ENCODE measurements at regions not wholly inside any gene's neighbourhood (a gene's known extent, or its start where the extent isn't known, plus 50 kb on each side); places are given as distances from the start of the nearest gene placed in this dataset.

DNA sequence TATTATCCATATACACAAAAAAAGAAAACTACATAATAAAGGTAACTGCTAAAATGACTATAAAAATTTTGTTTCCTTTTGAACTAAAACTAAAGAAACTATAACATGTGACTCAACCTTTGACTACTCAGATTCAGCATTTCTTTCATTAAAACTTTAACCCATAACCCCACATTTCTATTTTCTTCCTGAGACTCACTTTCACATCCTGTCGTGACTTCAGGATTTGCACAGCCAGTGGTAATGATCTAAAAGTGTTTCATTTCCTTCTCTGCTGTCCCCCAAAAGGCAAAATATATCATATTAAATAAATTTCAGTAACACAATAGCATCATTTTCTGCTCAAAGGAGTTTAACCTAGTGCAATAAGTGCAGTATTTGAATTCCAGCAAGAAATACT is 1022.4 kb upstream of the DIAPH2 start:
- WGBS, 2 donors = 35 to 54% methylated on average over 1 of the region's 1 CpG
- Histone ChIP-seq H3K36me3 (no peaks in the 10 kb centered on the region), H3K27me3 (no peaks in the 10 kb centered on the region), H3K9me3 (no peaks in the 10 kb centered on the region), H3K4me1 (no peaks in the 10 kb centered on the region), H3K4me3 (no peak overlapping the region), H3K27ac (no peak overlapping the region)
- no peak for DNase-seq (ENCODE audit: low spot score in 2 of 2)
- TF ChIP-seq EP300 (IDR thresholded peaks at IDR 0.05) (no peak), POLR2A (IDR thresholded peaks at IDR 0.05) (no peak)
- TF ChIP-seq, protein P1, sequence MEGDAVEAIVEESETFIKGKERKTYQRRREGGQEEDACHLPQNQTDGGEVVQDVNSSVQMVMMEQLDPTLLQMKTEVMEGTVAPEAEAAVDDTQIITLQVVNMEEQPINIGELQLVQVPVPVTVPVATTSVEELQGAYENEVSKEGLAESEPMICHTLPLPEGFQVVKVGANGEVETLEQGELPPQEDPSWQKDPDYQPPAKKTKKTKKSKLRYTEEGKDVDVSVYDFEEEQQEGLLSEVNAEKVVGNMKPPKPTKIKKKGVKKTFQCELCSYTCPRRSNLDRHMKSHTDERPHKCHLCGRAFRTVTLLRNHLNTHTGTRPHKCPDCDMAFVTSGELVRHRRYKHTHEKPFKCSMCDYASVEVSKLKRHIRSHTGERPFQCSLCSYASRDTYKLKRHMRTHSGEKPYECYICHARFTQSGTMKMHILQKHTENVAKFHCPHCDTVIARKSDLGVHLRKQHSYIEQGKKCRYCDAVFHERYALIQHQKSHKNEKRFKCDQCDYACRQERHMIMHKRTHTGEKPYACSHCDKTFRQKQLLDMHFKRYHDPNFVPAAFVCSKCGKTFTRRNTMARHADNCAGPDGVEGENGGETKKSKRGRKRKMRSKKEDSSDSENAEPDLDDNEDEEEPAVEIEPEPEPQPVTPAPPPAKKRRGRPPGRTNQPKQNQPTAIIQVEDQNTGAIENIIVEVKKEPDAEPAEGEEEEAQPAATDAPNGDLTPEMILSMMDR (IDR thresholded peaks at IDR 0.05) = no peak

- TF ChIP-seq, protein P1 (IDR thresholded peaks at IDR 0.05) = no peak
- TF ChIP-seq POLR2A (IDR thresholded peaks at IDR 0.05) (no peak), EP300 (IDR thresholded peaks at IDR 0.05) (no peak)
- no peaks in the 10 kb centered on the region for H3K36me3 ChIP-seq
- H3K27me3 ChIP-seq = no peaks in the 10 kb centered on the region
- no peak overlapping the region for H3K27ac ChIP-seq
- H3K4me3 ChIP-seq = no peak overlapping the region
- H3K4me1 ChIP-seq = no peaks in the 10 kb centered on the region
- DNase-seq (ENCODE audit: low spot score in 2 of 2) = no peak
- 79% methylated on average over 2 of the region's 2 CpGs; no CpG with 5 or more reads in 1 of the 2 donors for WGBS, 2 donors
- peaks cover 0 to 4% (median 0%) of the 10 kb centered on the region in 4 donors for H3K9me3 ChIP-seq
These were observed 1018.6 kb upstream of the DIAPH2 start for GRCh38 chrX:95666056-95666455.

DNA sequence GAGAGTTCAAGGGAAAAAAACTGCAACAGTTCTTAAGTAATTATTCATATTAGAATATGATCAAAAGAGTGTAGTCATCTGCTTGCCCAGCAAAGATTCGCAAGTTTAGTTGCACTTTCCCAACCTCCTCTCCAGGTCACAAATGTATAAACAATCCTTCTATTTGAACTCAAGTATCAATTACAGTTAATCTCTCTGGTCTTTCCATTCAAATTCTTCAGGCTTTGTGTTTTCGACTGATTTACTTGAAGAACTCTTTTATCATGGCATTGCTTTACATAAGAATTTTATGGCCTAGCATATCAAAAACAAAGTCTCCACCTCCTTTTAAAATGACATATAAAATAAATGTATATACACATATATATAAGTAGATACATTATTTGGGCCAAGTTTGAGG is 1009.6 kb upstream of the DIAPH2 start:
- no peak for TF ChIP-seq EP300 (IDR thresholded peaks at IDR 0.05)
- TF ChIP-seq, protein P1 (IDR thresholded peaks at IDR 0.05) = no peak
- TF ChIP-seq POLR2A (IDR thresholded peaks at IDR 0.05) = no peak
- Histone ChIP-seq H3K27ac (no peak overlapping the region), H3K27me3 (no peaks in the 10 kb centered on the region), H3K4me3 (no peak overlapping the region), H3K36me3 (no peaks in the 10 kb centered on the region), H3K4me1 (no peaks in the 10 kb centered on the region), H3K9me3 (no peaks in the 10 kb centered on the region)
- 69 to 72% methylated on average over 2 of the region's 2 CpGs for WGBS, 2 donors
- DNase-seq (ENCODE audit: low spot score in 2 of 2) = no peak

- DNase-seq (ENCODE audit: low spot score in 2 of 2) = no peak
- Histone ChIP-seq H3K27me3 (no peaks in the 10 kb centered on the region), H3K4me3 (no peak overlapping the region), H3K4me1 (no peaks in the 10 kb centered on the region), H3K9me3 (no peaks in the 10 kb centered on the region), H3K36me3 (no peaks in the 10 kb centered on the region), H3K27ac (no peak overlapping the region)
- WGBS, 2 donors = 75 to 80% methylated on average over 3 of the region's 3 CpGs
- no peak for TF ChIP-seq EP300 (IDR thresholded peaks at IDR 0.05)
- TF ChIP-seq, protein P1 (IDR thresholded peaks at IDR 0.05) = no peak
- no peak for TF ChIP-seq POLR2A (IDR thresholded peaks at IDR 0.05)
These were observed 1008.8 kb upstream of the DIAPH2 start for GRCh38 chrX:95675794-95676193.

GRCh38 chrX:95678679-95679078 is 1006.0 kb upstream of the DIAPH2 start:
- H3K4me3 ChIP-seq = no peak overlapping the region
- no peaks in the 10 kb centered on the region for H3K36me3 ChIP-seq
- DNase-seq (ENCODE audit: low spot score in 2 of 2) = no peak
- no peak overlapping the region for H3K27ac ChIP-seq
- H3K4me1 ChIP-seq = no peaks in the 10 kb centered on the region
- WGBS, 2 donors = 67 to 85% methylated on average over 4 of the region's 4 CpGs
- H3K27me3 ChIP-seq = no peaks in the 10 kb centered on the region
- TF ChIP-seq EP300 (IDR thresholded peaks at IDR 0.05) (no peak), POLR2A (IDR thresholded peaks at IDR 0.05) (no peak)
- TF ChIP-seq, protein P1 (IDR thresholded peaks at IDR 0.05) = no peak
- H3K9me3 ChIP-seq = no peaks in the 10 kb centered on the region
